Posterior vena cava (tissue), 2 donors: ENCODE measurements at regions not wholly inside any gene's neighbourhood (a gene's known extent, or its start where the extent isn't known, plus 50 kb on each side); places are given as distances from the start of the nearest gene placed in this dataset.
"Not testable (repeated sequence)": the region's sequence is repeated elsewhere in the genome, so short reads cannot be mapped to it uniquely, and the experiment has no call there.

ENCODE experiments used
- DNase-seq: peaks from one replicate; pipeline ENCODE4 v3.0.0-alpha.2; 2020; ENCODE audit warnings: low spot score
- intact Hi-C, 2 donors: fragments of 100-400 bp; cut with DNase I; formaldehyde crosslinking; loops; one replicate each; pipeline versions ENCODE4 v1.14.1 to v1.14.2; 2022 to 2023
- donor health status: DM: yes; HTN: yes; CAD: no.
- donor health status: DM: yes; HTN: yes; CAD: no.

DNA sequence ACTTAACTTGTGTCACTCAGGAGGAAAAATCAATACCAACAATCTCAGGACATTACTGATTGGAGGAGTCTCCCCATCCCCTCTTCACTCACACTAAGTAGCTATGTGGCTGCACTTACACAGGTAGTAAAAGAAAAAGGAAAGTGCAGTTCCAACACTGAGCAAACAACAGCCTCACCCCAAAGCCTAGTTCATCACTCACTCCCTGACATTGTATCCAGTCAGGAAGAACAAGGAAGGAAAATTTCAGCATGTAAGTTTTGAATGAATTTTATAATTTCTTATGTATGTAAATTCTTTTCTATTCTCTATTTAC is 273.4 kb downstream of the IGSF11 start:
- no peak for DNase-seq
- intact Hi-C loops: no loop called here

DNA sequence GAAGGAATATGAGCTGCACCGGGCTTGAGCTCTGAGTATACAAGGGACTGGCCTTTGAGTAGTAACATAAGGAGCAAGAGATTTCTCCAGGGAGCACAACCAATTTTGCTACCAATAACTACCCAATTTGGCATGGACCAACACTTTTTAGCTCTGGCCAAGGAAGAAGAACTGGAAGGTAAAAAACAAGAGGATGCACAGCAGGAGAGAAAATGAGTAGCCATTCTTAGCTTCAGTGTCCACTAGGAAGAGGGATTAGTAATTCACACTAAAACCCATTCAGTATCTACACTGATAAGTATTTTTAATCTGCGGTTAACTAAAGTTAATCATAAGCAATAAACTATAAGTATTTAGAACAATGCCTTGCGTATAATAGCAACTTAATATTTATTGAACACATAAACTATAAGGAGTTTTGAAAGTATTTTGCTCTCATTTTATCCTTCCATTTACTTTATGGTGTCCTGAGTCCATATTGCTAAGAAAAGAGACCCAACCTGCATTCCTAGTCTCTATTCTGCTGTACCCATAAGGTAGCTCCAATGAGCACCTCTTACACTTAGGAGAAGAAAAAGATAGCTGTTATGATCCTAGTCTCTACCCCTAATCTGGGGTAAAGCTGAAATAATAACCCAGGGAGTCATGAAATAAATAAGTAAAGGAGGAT is 268.9 kb downstream of the IGSF11 start:
- intact Hi-C loops: no loop called here
- no peak for DNase-seq

DNA sequence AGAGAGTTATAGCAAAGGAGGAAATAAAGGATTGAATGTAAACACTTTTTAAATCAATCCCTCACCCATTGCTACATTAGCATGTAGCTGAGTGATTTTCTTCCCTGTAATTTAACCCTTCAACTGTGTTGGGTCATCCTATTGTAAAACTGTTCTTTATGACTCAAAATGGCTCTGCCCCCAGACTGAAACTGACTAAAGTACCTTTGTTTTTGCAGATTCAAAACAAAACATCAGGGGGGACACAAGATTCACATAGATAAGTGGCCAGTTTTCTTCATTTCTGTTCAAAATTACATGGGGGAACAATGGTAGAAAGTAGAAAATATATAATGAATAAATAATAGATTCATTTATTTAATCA is 268.4 kb downstream of the IGSF11 start:
- DNase-seq: no peak
- intact Hi-C loops: no loop called here

DNA sequence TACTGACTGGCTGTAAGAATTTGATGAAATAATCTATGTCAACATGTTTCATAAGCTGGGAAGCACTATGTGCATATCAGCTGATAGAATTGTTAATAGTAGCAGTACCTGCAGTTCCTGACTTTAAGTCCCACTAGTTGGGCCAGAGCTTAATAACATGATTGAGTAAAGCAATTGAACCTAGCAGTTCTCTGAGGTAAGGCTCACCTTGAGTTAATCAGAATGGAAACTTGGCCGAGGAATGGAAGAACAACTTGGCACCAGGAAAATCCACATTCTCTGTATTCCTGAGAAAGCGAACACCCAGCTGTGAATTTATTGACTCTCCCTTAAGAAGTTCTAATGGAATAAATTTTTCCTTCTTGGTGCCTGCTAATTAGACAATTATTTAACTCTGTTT is 262.6 kb downstream of the IGSF11 start:
- intact Hi-C loops: no loop called here
- no peak for DNase-seq

GRCh38 chr3:118772547-118773011 is 262.1 kb downstream of the IGSF11 start:
- no peak for DNase-seq
- intact Hi-C loops: no loop called here

DNA sequence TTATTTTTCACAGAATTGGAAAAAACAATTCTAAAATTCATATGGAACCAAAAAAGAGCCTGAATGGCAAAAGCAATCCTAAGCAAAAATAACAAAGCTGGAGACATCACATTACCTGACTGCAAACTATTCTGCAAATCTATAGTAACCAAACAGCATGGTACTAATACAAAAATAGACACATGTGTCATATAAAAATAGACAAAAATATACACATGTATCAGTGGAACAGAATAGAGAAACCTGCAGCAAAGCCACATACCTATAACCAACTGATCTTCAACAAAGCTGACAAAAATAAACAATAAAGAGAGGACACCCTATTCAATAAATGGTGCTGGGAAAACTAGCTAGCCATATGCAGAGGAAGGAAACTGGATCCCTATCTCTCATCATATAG is 259.6 kb downstream of the IGSF11 start:
- intact Hi-C loops: no loop called here
- no peak for DNase-seq

DNA sequence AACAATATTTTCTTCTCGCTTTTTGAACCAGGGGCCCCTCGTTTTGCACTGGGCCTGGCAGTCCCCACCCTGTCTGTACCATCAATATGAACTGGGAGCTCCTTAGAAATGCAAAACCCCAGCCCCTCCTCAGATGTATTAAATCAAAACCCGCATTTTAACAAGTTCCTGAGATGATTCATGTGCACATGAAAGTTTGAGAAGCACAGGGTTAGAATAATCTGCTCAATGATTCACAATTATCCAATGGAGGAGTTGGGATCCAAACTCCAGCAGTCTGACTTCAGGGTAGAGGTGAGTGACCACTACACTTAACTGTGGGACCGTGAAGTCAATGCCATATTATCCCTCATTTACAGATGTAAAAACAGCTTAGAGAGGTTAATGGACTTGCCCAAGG is 256.4 kb downstream of the IGSF11 start:
- intact Hi-C loops: no loop called here
- no peak for DNase-seq

GRCh38 chr3:118781232-118781631 is 253.4 kb downstream of the IGSF11 start:
- intact Hi-C loops: no loop called here
- DNase-seq: no peak

- no peak for DNase-seq
- intact Hi-C loops: no loop called here
These were observed 252.8 kb downstream of the IGSF11 start for GRCh38 chr3:118781839-118782238.

GRCh38 chr3:118782755-118783202 is 251.9 kb downstream of the IGSF11 start:
- no peak for DNase-seq
- intact Hi-C loops: no loop called here

DNA sequence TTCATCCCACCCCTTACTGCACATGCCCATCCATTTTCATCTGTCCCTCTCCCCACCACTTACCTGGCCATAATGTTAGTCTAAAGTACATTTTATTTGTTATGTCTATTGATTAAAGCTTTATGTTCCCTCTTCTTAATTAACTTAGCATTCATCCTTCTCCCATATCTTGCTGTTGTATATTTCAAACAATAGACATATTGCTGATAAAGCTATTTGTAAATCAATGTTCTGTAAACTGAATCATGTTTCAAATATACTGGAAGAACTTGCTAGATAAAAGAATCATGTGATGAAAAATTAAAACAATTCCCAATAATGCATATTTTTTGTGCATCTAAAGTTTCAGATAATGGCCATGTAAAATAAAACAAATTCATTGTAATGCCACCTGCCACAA is 249.2 kb downstream of the IGSF11 start:
- intact Hi-C loops: no loop called here
- no peak for DNase-seq

DNA sequence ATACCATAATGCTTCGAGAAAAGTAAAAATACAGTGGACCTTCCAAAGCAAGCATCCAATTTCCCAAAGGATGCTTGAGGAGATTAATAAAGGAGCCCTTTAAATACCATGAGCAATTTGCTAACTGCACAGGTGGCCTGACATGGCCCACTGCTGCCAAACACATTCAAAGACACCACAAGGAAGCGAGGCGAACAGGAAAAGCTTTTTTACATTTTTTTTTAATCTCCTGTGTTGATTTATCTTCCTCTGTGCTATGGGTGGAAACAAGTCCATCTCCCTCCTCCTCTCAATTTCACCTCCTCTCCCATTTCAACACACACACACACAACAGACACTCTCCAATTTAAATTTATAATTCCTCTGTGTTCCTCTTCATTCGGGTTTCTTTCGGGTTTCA is 243.4 kb downstream of the IGSF11 start:
- DNase-seq: no peak
- intact Hi-C loops: no loop called here

GRCh38 chr3:118792191-118792590 is 242.5 kb downstream of the IGSF11 start:
- intact Hi-C loops: no loop called here
- DNase-seq: no peak

DNA sequence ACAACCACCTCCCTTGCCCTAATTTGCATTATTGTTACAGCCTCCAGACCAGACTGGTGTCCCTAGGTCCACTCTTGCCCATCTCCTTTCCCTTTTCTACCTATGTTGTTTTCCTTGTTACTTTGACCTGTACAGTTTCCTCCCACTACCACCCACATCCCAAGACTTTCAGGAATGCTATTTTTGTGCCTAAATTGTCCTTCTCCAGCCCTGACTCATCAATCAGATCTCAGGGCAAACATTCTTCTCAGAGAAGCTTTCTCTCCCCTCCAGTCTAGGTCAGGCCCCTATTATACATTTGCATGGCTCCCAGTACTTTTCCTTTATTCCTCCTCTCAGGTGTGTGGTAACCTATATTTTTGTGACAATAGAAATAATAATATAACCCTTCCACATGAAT is 241.5 kb downstream of the IGSF11 start:
- no peak for DNase-seq
- intact Hi-C loops: no loop called here

DNA sequence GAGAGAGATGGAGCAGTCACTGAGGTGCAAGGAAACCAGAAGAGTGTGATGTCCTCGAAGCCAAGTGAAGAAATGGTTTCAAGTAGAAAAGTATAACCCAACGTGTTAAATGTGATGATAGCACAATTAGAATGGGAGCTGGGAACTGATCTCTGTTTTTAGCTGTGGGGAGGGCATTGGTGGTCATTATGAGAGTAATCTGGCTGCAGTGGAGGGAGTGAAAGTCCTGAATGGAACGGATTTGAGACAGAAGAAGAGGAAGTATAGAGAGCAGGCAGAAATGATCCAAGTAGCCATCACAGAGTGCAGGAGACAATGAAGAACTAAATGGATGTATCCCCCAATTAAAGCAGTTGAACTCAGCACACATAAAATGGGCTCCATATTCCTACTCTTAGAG is 235.3 kb downstream of the IGSF11 start:
- intact Hi-C loops: no loop called here
- DNase-seq: no peak

DNA sequence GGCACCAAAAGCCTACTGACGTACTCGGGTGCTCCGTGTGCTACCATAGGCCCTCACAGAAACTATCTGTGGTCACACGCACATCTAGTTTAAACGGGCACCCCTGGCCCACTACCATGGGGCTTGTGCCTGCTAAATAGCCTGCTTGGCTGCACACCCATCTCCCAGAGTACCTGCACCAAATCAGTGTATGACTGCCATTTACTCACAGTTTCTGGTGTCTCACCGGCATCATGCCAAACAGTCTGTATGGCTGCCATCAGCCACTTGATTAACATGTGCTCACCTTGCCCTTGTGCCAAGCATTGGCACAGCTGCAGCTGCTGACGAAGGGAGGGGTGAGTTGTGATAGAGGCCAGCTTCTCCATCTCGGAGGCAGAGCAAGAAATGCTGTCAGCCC is 232.7 kb downstream of the IGSF11 start:
- intact Hi-C loops: no loop called here
- DNase-seq: no peak

DNA sequence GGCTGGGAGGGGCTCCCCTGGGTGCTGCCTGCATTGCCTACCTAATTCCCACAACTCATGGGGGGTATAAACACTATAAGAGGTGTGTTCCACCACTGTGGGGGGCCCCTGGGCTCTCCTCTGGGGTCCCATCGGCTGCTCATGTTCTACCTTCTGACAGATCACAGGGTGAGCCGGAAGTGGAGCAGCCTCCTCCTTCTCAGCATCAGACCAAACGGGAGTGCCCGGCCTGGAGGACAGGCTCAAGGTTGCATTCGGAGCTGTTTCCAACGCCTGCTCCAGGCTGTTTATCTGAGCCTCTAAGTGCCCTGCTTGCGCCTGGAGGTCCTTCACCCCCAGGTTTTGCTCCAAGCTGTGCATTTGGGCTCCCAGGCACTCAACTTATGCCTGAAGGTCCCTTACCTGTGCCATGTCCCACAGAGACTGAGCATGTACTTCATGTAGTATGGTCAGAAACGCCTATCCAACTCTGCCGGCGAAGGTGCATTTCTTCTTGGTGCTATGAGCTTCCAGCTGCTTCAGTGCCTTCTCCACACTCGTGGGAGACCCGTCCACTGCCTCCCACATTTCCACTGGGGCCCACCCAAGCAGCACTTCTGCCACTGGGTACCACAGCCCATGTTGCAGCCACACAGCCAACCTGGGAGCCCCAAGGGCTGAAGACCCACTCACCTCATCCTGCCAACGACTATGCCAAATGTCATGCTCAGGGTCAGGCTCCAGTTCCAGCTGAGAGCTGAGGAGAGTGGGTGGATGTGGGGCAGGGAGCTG is 232.1 kb downstream of the IGSF11 start:
- DNase-seq: no peak
- intact Hi-C loops: no loop called here

DNA sequence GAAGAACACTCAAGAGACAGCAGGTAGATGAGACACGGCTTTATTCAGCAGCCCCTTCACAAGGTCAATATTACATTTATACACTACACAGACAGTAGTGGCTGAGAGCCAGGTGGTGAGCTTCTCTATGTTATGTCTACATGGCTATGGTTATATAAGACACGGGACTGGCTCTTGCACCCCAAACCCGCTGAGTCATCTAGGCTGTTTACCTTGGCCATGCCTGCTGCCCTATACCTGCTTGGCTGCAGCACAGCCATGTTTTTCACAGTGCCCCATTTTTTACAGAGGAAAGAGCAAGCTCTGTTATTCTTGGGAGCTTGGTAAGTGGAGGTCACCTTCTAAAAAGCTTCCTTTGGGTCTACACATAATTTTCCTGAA is 231.6 kb downstream of the IGSF11 start:
- intact Hi-C loops: no loop called here
- DNase-seq: no peak

DNA sequence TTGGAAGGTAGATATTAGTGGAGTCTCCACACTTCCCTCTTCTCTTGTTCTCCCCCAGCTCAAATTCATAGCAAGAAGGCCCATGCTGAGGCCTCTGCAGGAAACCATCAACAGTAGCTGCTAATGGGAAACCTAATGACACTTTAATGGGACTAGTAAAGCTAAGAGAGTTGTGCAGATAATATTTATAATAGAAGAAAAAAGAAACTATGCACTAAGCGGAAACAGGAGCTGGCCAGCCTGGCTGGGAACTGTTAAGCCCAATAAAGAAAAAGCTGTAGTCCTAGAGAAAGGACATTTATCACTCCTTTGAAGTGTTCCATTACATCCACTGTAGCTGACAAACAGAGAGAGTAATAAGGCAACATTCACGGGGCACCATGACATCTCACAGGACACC is 229.6 kb downstream of the IGSF11 start:
- intact Hi-C loops: no loop called here
- no peak for DNase-seq

DNA sequence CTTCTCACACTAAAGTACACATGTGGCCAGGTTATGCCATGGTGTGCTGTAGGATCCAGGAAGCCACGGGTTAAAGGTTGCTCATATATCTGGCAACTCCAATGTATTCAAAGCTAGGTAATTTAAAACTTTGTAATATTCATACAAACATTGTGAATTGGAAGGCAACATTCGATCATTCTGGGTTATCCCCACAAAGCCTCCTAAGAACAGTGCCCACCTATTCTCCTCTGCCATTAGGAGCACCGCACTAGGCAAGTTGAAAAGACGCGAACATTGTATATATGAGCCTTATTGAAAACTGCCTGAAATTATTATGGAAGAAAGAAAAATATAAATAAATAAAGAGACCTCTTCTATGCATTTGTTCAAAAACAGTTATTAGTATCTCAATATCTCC is 228.2 kb downstream of the IGSF11 start:
- DNase-seq: no peak
- intact Hi-C loops: no loop called here

GRCh38 chr3:118807349-118807748 is 227.3 kb downstream of the IGSF11 start:
- intact Hi-C loops, DNase-seq: not testable (repeated sequence)
